ENCODE measurements at regions not wholly inside any gene's neighbourhood (a gene's known extent, or its start where the extent isn't known, plus 50 kb on each side); places are given as distances from the start of the nearest gene placed in this dataset.
A peak's percentile ranks its signal among the peaks of the same experiment; 100 is the strongest.

- no peak for DNase-seq (ENCODE audit: low read depth)
These were observed 1020.4 kb downstream of the CBLN2 start for GRCh38 chr18:71523483-71524435.

GRCh38 chr18:71505526-71505925 is 1038.6 kb downstream of the CBLN2 start:
- no peak for DNase-seq (ENCODE audit: low read depth)

GRCh38 chr18:71503222-71503621 is 1040.9 kb downstream of the CBLN2 start:
- DNase-seq (ENCODE audit: low read depth) = no peak

- DNase-seq (ENCODE audit: low read depth) = no peak
These were observed 1058.5 kb downstream of the CBLN2 start for GRCh38 chr18:71485611-71486010.

GRCh38 chr18:71471963-71472725 is 1072.0 kb downstream of the CBLN2 start:
- no peak for DNase-seq (ENCODE audit: low read depth)

- no peak for DNase-seq (ENCODE audit: low read depth)
These were observed 1087.9 kb downstream of the CBLN2 start for GRCh38 chr18:71456206-71456605.

GRCh38 chr18:71450257-71450656 is 1093.9 kb downstream of the CBLN2 start:
- DNase-seq (ENCODE audit: low read depth) = no peak

GRCh38 chr18:71443706-71444480 is 1100.2 kb downstream of the CBLN2 start:
- peak; percentile 9 for DNase-seq (ENCODE audit: low read depth)

GRCh38 chr18:71442731-71443141 is 1101.4 kb downstream of the CBLN2 start:
- DNase-seq (ENCODE audit: low read depth) = peak; percentile 1

- no peak for DNase-seq (ENCODE audit: low read depth)
These were observed 1103.0 kb downstream of the CBLN2 start for GRCh38 chr18:71441156-71441555.

GRCh38 chr18:71437511-71437910 is 1106.6 kb downstream of the CBLN2 start:
- DNase-seq (ENCODE audit: low read depth) = no peak

GRCh38 chr18:71433373-71433772 is 1110.8 kb downstream of the CBLN2 start:
- DNase-seq (ENCODE audit: low read depth) = no peak

- no peak for DNase-seq (ENCODE audit: low read depth)
These were observed 1112.5 kb downstream of the CBLN2 start for GRCh38 chr18:71431689-71432088.

GRCh38 chr18:71431171-71431570 is 1113.0 kb downstream of the CBLN2 start:
- no peak for DNase-seq (ENCODE audit: low read depth)

GRCh38 chr18:71426441-71426840 is 1117.7 kb downstream of the CBLN2 start:
- no peak for DNase-seq (ENCODE audit: low read depth)

GRCh38 chr18:71405169-71405809 is 1116.4 kb downstream of the SOCS6 start:
- no peak for DNase-seq (ENCODE audit: low read depth)

- DNase-seq (ENCODE audit: low read depth) = no peak
These were observed 1114.7 kb downstream of the SOCS6 start for GRCh38 chr18:71403501-71403900.

GRCh38 chr18:71398531-71398930 is 1109.7 kb downstream of the SOCS6 start:
- no peak for DNase-seq (ENCODE audit: low read depth)

- no peak for DNase-seq (ENCODE audit: low read depth)
These were observed 1099.3 kb downstream of the SOCS6 start for GRCh38 chr18:71388148-71388547.

GRCh38 chr18:71374294-71375000 is 1085.6 kb downstream of the SOCS6 start:
- DNase-seq (ENCODE audit: low read depth) = no peak
